Upper lobe of left lung (tissue), 4 donors: ENCODE measurements at regions not wholly inside any gene's neighbourhood (a gene's known extent, or its start where the extent isn't known, plus 50 kb on each side); places are given as distances from the start of the nearest gene placed in this dataset.

ENCODE experiments used
- EP300 ChIP-seq, 4 donors: sonication (generic); formaldehyde crosslinking; IDR thresholded peaks; one replicate each; pipeline ENCODE4 v1.5.1; 2017; ENCODE audit warnings: antibody characterized with exemption in 4 of 4, control low read depth in 2 of 4
- POLR2AphosphoS5 ChIP-seq, 2 donors: sonication (generic); formaldehyde crosslinking; IDR thresholded peaks; one replicate each; pipeline ENCODE4 v1.5.1; 2017; ENCODE audit warnings: antibody characterized with exemption in 2 of 2
- TF ChIP-seq, protein P1 (sequence below), 6 experiments: fragments of 450-650 bp in 4 of 6; fragments of 200-600 bp in 2 of 6; sonication (generic) in 2 of 6; IDR thresholded peaks; one replicate each; pipeline ENCODE4 v1.5.1; 2016 to 2019; ENCODE audit warnings: antibody characterized with exemption in 6 of 6

DNA sequence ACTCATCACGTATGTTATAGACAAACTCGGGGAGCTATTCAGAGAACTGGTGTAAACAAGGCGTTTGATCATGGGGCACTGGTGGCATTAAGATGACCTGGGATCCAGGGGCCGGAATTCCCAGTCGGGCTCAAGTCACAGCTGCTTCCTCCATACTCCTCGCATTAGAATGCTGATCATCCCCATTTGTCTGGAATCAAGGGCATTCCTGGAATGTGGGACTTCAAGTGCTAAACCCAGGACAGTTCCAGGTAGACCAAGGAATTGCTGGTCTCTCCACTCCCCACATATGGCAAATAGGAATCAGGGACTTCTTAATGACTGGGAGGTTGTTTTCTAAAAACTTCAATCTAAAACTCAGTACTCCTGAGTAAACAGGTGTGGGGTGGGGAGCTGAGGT, 355.7 kb upstream of the RAB6C start:
- TF ChIP-seq, protein P1, sequence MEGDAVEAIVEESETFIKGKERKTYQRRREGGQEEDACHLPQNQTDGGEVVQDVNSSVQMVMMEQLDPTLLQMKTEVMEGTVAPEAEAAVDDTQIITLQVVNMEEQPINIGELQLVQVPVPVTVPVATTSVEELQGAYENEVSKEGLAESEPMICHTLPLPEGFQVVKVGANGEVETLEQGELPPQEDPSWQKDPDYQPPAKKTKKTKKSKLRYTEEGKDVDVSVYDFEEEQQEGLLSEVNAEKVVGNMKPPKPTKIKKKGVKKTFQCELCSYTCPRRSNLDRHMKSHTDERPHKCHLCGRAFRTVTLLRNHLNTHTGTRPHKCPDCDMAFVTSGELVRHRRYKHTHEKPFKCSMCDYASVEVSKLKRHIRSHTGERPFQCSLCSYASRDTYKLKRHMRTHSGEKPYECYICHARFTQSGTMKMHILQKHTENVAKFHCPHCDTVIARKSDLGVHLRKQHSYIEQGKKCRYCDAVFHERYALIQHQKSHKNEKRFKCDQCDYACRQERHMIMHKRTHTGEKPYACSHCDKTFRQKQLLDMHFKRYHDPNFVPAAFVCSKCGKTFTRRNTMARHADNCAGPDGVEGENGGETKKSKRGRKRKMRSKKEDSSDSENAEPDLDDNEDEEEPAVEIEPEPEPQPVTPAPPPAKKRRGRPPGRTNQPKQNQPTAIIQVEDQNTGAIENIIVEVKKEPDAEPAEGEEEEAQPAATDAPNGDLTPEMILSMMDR (IDR thresholded peaks at IDR 0.05): no peak
- TF ChIP-seq POLR2AphosphoS5 (IDR thresholded peaks at IDR 0.05): no peak
- TF ChIP-seq EP300 (IDR thresholded peaks at IDR 0.05): no peak
